GM23248 (cell line): ENCODE measurements at regions not wholly inside any gene's neighbourhood (a gene's known extent, or its start where the extent isn't known, plus 50 kb on each side); places are given as distances from the start of the nearest gene placed in this dataset.

Experiments
- EZH2 ChIP-seq: fragments of 200-600 bp; sonication (generic); IDR thresholded peaks from 2 replicates; pipeline ENCODE4 v1.6.1; 2018; ENCODE audit warnings: antibody characterized with exemption, mild to moderate bottlenecking; ENCODE audit not compliant: insufficient read depth, poor library complexity, severe bottlenecking
- EZH2phosphoT487 ChIP-seq: fragments of 200-600 bp; sonication (generic); IDR thresholded peaks from 2 replicates; pipeline ENCODE4 v1.6.1; 2018; ENCODE audit warnings: antibody characterized with exemption, moderate library complexity, mild to moderate bottlenecking, low read depth; ENCODE audit not compliant: insufficient read depth

DNA sequence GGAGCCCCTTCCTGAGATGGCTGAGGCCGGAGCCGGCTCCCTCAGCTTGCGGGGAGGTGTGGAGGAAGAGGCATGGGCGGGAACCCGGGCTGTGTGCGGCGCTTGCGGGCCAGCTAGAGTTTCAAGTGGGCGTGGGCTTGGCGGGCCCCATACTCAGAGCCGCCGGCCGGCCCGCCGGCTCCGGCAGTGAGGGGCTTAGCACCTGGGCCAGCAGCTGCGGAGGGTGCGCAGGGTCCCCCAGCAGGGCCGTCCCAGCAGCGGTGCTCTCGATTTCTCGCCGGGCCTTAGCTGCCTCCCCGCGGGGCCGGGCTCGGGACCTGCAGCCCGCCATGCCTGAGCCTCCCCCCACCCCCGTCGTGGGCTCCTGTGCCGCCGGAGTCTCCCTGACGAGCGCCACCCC is 67.9 kb upstream of the SLC28A3 start:
- TF ChIP-seq EZH2 (no peak), EZH2phosphoT487 (no peak)
